B cell (primary cell): ENCODE measurements at regions not wholly inside any gene's neighbourhood (a gene's known extent, or its start where the extent isn't known, plus 50 kb on each side); places are given as distances from the start of the nearest gene placed in this dataset.

Source experiments
- ATAC-seq: fragments of 200-7000 bp; cut with Tn5 transposase; one replicate; pipeline ENCODE4 v1.10.0; 2021; ENCODE audit warnings: low read depth, mild to moderate bottlenecking, moderate number of reproducible peaks, moderate library complexity
- CTCF ChIA-PET: fragments of 350-600 bp; sonication (Branson Sonifier 250); formaldehyde crosslinking; loops from one replicate; lab custom pipeline; 2021; ENCODE audit warnings: antibody characterized with exemption, inconsistent platforms; lab: Charles Lee
- POLR2A ChIA-PET: fragments of 350-600 bp; sonication (Branson Sonifier 250); formaldehyde crosslinking; loops from one replicate; lab custom pipeline; 2021; ENCODE audit warnings: antibody characterized with exemption; lab: Charles Lee
- DNase-seq: peaks from one replicate; pipeline ENCODE4 v3.0.0; 2013
- H2AFZ ChIP-seq: 2 replicates; pipeline ENCODE4 v1.6.1; 2012; ENCODE audit warnings: mild to moderate bottlenecking, low read depth, low read length; ENCODE audit not compliant: insufficient read depth, poor library complexity, severe bottlenecking
- H3K27ac ChIP-seq, 2 donors: 1 replicate in 1 of 2; 2 replicates in 1 of 2; pipeline ENCODE4 v1.5.1; 2012 to 2013; ENCODE audit warnings: low read length in 2 of 2, mild to moderate bottlenecking in 2 of 2, moderate library complexity in 1 of 2
- H3K27me3 ChIP-seq, 4 experiments: fragments of 200-600 bp in 1 of 4; sonication (generic) in 1 of 4; replicated peaks in 1 of 4; 1 replicate in 2 of 4; 2 replicates in 2 of 4; pipeline versions ENCODE4 v1.6.1 to v1.7.0; 2013 to 2016; ENCODE audit warnings: low read length in 3 of 4, mild to moderate bottlenecking in 2 of 4, mixed read lengths in 1 of 4, moderate library complexity in 1 of 4; ENCODE audit not compliant: insufficient read depth in 4 of 4, control insufficient read depth in 3 of 4; ENCODE audit errors: control extremely low read depth in 1 of 4
- H3K36me3 ChIP-seq, 2 experiments: replicated peaks in 1 of 2; 1 replicate in 1 of 2; 2 replicates in 1 of 2; pipeline versions ENCODE4 v1.6.1 to v1.7.1; 2013; ENCODE audit warnings: low read length in 1 of 2; ENCODE audit not compliant: insufficient read depth in 2 of 2, control insufficient read depth in 1 of 2; ENCODE audit errors: control extremely low read depth in 1 of 2, extremely low read depth in 1 of 2
- H3K4me1 ChIP-seq, 2 donors: fragments of 200-600 bp in 1 of 2; sonication (generic) in 1 of 2; 1 replicate in 1 of 2; 2 replicates in 1 of 2; pipeline versions ENCODE4 v1.5.1 to v1.6.1; 2013 to 2017; ENCODE audit warnings: low read length in 2 of 2; ENCODE audit not compliant: control insufficient read depth in 2 of 2, insufficient read depth in 2 of 2
- H3K4me2 ChIP-seq: replicated peaks from 2 replicates; pipeline ENCODE3; 2012; ENCODE audit warnings: mild to moderate bottlenecking, low read depth, low read length; ENCODE audit not compliant: poor library complexity, severe bottlenecking
- H3K4me3 ChIP-seq, 5 experiments: fragments of 200-600 bp in 1 of 5; sonication (generic) in 1 of 5; 1 replicate in 3 of 5; 2 replicates in 2 of 5; pipeline versions ENCODE4 v1.5.1 to v1.7.0; 2011 to 2016; ENCODE audit warnings: low read length in 4 of 5, mild to moderate bottlenecking in 4 of 5, low read depth in 2 of 5, control low read depth in 1 of 5, moderate library complexity in 1 of 5; ENCODE audit not compliant: insufficient read depth in 1 of 5; ENCODE audit errors: control extremely low read depth in 1 of 5, extremely low read depth in 1 of 5
- H3K79me2 ChIP-seq: fragments of 200-600 bp; sonication (generic); one replicate; pipeline ENCODE4 v1.6.0; 2016; ENCODE audit warnings: low read length; ENCODE audit not compliant: control insufficient read depth, insufficient read depth
- H3K9ac ChIP-seq: fragments of 200-600 bp; sonication (generic); 2 replicates; pipeline ENCODE4 v1.6.1; 2017; ENCODE audit warnings: mild to moderate bottlenecking, low read length, moderate library complexity
- H3K9me3 ChIP-seq, 3 donors: one replicate each; pipeline versions ENCODE4 v1.6.1 to v1.7.1; 2013; ENCODE audit warnings: low read length in 2 of 3; ENCODE audit not compliant: control insufficient read depth in 2 of 3, insufficient read depth in 1 of 3; ENCODE audit errors: control extremely low read depth in 1 of 3
- H4K20me1 ChIP-seq: 2 replicates; pipeline ENCODE4 v1.6.0; 2012; ENCODE audit warnings: mild to moderate bottlenecking, low read length; ENCODE audit not compliant: insufficient read depth, control insufficient read depth, poor library complexity, severe bottlenecking
- H3K27ac Mint-ChIP-seq: one replicate; pipeline ENCODE4 v1.8.0; 2021; ENCODE audit warnings: mixed read lengths
- H3K27me3 Mint-ChIP-seq: one replicate; pipeline ENCODE4 v1.8.0; 2021; ENCODE audit warnings: mixed read lengths
- H3K4me1 Mint-ChIP-seq: one replicate; pipeline ENCODE4 v1.8.0; 2021; ENCODE audit warnings: mixed read lengths
- H3K4me3 Mint-ChIP-seq: one replicate; pipeline ENCODE4 v1.8.0; 2021; ENCODE audit warnings: mixed read lengths
- H3K9me3 Mint-ChIP-seq: one replicate; pipeline ENCODE4 v1.8.0; 2022; ENCODE audit warnings: mixed read lengths; ENCODE audit not compliant: insufficient read depth
- EZH2 ChIP-seq: IDR thresholded peaks from 2 replicates; pipeline ENCODE4 v1.6.1; 2012; ENCODE audit warnings: borderline replicate concordance, low read depth, mild to moderate bottlenecking, moderate library complexity, low read length; ENCODE audit not compliant: insufficient read depth, poor library complexity, severe bottlenecking
- WGBS: methylation state at CpG from one replicate; pipeline ENCODE4 v1.1.5; 2013; ENCODE audit warnings: missing lambda C conversion rate; ENCODE audit not compliant: insufficient coverage; 5-methylcytosine and 5-hydroxymethylcytosine counted together
- intact Hi-C: fragments of 100-400 bp; cut with micrococcal nuclease; formaldehyde crosslinking; loops from one replicate; pipeline ENCODE4 v1.10.0; 2022
- TF ChIP-seq, protein P1 (sequence below): fragments of 200-600 bp; IDR thresholded peaks from one replicate; pipeline ENCODE4 v1.8.0; 2022; ENCODE audit warnings: antibody characterized with exemption, mild to moderate bottlenecking

- peaks cover 2% of the 10 kb centered on the region for H3K27me3 Mint-ChIP-seq
- no peaks in the 10 kb centered on the region for H4K20me1 ChIP-seq
- intact Hi-C loops: no loop called here
- H3K9ac ChIP-seq: no peak overlapping the region
- no peaks in the 10 kb centered on the region for H3K27me3 ChIP-seq
- H3K4me2 ChIP-seq: no peak overlapping the region
- no peak overlapping the region for H3K27ac ChIP-seq
- H2AFZ ChIP-seq: no peak overlapping the region
- H3K36me3 ChIP-seq: no peaks in the 10 kb centered on the region
- no peak for TF ChIP-seq EZH2
- TF ChIP-seq, protein P1, sequence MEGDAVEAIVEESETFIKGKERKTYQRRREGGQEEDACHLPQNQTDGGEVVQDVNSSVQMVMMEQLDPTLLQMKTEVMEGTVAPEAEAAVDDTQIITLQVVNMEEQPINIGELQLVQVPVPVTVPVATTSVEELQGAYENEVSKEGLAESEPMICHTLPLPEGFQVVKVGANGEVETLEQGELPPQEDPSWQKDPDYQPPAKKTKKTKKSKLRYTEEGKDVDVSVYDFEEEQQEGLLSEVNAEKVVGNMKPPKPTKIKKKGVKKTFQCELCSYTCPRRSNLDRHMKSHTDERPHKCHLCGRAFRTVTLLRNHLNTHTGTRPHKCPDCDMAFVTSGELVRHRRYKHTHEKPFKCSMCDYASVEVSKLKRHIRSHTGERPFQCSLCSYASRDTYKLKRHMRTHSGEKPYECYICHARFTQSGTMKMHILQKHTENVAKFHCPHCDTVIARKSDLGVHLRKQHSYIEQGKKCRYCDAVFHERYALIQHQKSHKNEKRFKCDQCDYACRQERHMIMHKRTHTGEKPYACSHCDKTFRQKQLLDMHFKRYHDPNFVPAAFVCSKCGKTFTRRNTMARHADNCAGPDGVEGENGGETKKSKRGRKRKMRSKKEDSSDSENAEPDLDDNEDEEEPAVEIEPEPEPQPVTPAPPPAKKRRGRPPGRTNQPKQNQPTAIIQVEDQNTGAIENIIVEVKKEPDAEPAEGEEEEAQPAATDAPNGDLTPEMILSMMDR: no peak
- H3K9me3 Mint-ChIP-seq: no peaks in the 10 kb centered on the region
- POLR2A ChIA-PET: no interaction called here
- no peak overlapping the region for H3K4me3 ChIP-seq
- no peak for ATAC-seq
- no peak for DNase-seq
- H3K27ac Mint-ChIP-seq: no peak overlapping the region
- no peaks in the 10 kb centered on the region for H3K9me3 ChIP-seq
- no peaks in the 10 kb centered on the region for H3K79me2 ChIP-seq
- H3K4me1 ChIP-seq: no peaks in the 10 kb centered on the region
- no peaks in the 10 kb centered on the region for H3K4me1 Mint-ChIP-seq
- no peak overlapping the region for H3K4me3 Mint-ChIP-seq
- CTCF ChIA-PET: no interaction called here
Measured at GRCh38 chr15:81774309-81774708, 271.5 kb downstream of the MEX3B start.

- H3K36me3 ChIP-seq: no peaks in the 10 kb centered on the region
- H3K9me3 ChIP-seq: no peaks in the 10 kb centered on the region
- H3K4me1 Mint-ChIP-seq: no peaks in the 10 kb centered on the region
- TF ChIP-seq, protein P1: no peak
- no peak for TF ChIP-seq EZH2
- H3K9me3 Mint-ChIP-seq: no peaks in the 10 kb centered on the region
- no peak overlapping the region for H3K27ac ChIP-seq
- no peak overlapping the region for H3K27ac Mint-ChIP-seq
- WGBS: 70% methylated on average over 2 of the region's 2 CpGs
- no peak overlapping the region for H3K4me2 ChIP-seq
- ChIA-PET CTCF (no interaction called here), POLR2A (no interaction called here)
- H3K4me1 ChIP-seq: no peaks in the 10 kb centered on the region
- intact Hi-C loops: no loop called here
- H3K9ac ChIP-seq: no peak overlapping the region
- no peaks in the 10 kb centered on the region for H3K79me2 ChIP-seq
- H4K20me1 ChIP-seq: no peaks in the 10 kb centered on the region
- peaks cover 6% of the 10 kb centered on the region for H3K27me3 Mint-ChIP-seq
- DNase-seq (no peak), ATAC-seq (no peak)
- no peak overlapping the region for H3K4me3 Mint-ChIP-seq
- H3K27me3 ChIP-seq: no peaks in the 10 kb centered on the region
- H3K4me3 ChIP-seq: no peak overlapping the region
- H2AFZ ChIP-seq: no peak overlapping the region
Measured at GRCh38 chr15:81768773-81769172, 277.0 kb downstream of the MEX3B start.
